WTC11 (cell line): ENCODE measurements at regions not wholly inside any gene's neighbourhood (a gene's known extent, or its start where the extent isn't known, plus 50 kb on each side); places are given as distances from the start of the nearest gene placed in this dataset.

Experiments used
- CREM ChIP-seq: sonication (generic); formaldehyde crosslinking; IDR thresholded peaks from 2 replicates; pipeline ENCODE4 v1.8.1; 2022; ENCODE audit warnings: mild to moderate bottlenecking, missing genetic modification reagents, moderate library complexity
- SOX15 ChIP-seq: fragments of 250-450 bp; sonication (Bioruptor Pico); IDR thresholded peaks from 2 replicates; pipeline ENCODE4 v1.9.0; 2021; ENCODE audit warnings: mild to moderate bottlenecking
- SP1 ChIP-seq: sonication (generic); formaldehyde crosslinking; conservative IDR thresholded peaks from 2 replicates; pipeline ENCODE4 v1.8.1; 2022; ENCODE audit warnings: missing genetic modification reagents

- TF ChIP-seq SOX15 (CRISPR knock-in tag) (no peak), SP1 (CRISPR knock-in tag) (no peak), CREM (CRISPR knock-in tag) (no peak)
Observed at GRCh38 chr5:17056141-17056631, 120.1 kb upstream of the MYO10 start.
